ENCODE measurements at regions not wholly inside any gene's neighbourhood (a gene's known extent, or its start where the extent isn't known, plus 50 kb on each side); places are given as distances from the start of the nearest gene placed in this dataset.

GRCh38 chr5:52466113-52466512, 321.6 kb upstream of the ITGA1 start:
- TF ChIP-seq EZH2 (IDR thresholded peaks at IDR 0.05; ENCODE audit: low read length, unreplicated experiment) (no peak), CTCF (conservative IDR thresholded peaks at IDR 0.05; ENCODE audit: low read depth, low read length) (no peak)

Data from PC-3 (cell line).